PFSK-1 (cell line): ENCODE measurements at regions not wholly inside any gene's neighbourhood (a gene's known extent, or its start where the extent isn't known, plus 50 kb on each side); places are given as distances from the start of the nearest gene placed in this dataset.

Experiments
- FOXP2 ChIP-seq: optimal IDR thresholded peaks from 2 replicates; pipeline ENCODE3; 2011; ENCODE audit warnings: borderline replicate concordance, control low read depth, inconsistent platforms; ENCODE audit not compliant: insufficient read depth; ENCODE audit errors: extremely low read length, extremely low read depth
- POLR2AphosphoS5 ChIP-seq: IDR thresholded peaks from 2 replicates; pipeline ENCODE4 v1.6.1; 2012; ENCODE audit warnings: low read depth, mild to moderate bottlenecking, control low read depth, low read length, moderate library complexity
- REST ChIP-seq, 2 experiments: IDR thresholded peaks; 2 replicates each; pipeline versions ENCODE4 v1.6.1 to v1.8.0; 2011 to 2012; ENCODE audit warnings: low read depth in 2 of 2, low read length in 2 of 2, control low read depth in 1 of 2, inconsistent platforms in 1 of 2, mild to moderate bottlenecking in 1 of 2, moderate library complexity in 1 of 2; ENCODE audit not compliant: insufficient read depth in 1 of 2
- SIN3A ChIP-seq: IDR thresholded peaks from 2 replicates; pipeline ENCODE4 v1.6.1; 2012; ENCODE audit warnings: mild to moderate bottlenecking, low read length, moderate library complexity, borderline replicate concordance; ENCODE audit not compliant: insufficient read depth
- TAF1 ChIP-seq: IDR thresholded peaks from 2 replicates; pipeline ENCODE4 v1.6.1; 2012; ENCODE audit warnings: low read length, control low read depth, borderline replicate concordance; ENCODE audit not compliant: insufficient read depth

GRCh38 chr2:194289712-194290346 lies 1367.2 kb upstream of the SLC39A10 start:
- TF ChIP-seq REST (IDR thresholded peaks at IDR 0.05; ENCODE audit: insufficient read depth in 1 of 2, low read depth in 2 of 2, low read length in 2 of 2) (no peak), SIN3A (no peak), TAF1 (no peak), FOXP2 (no peak), POLR2AphosphoS5 (no peak)

GRCh38 chr2:194271293-194271961 lies 1385.6 kb upstream of the SLC39A10 start:
- no peak for TF ChIP-seq TAF1
- TF ChIP-seq FOXP2 = no peak
- TF ChIP-seq SIN3A = no peak
- no peak for TF ChIP-seq REST (IDR thresholded peaks at IDR 0.05; ENCODE audit: insufficient read depth in 1 of 2, low read depth in 2 of 2, low read length in 2 of 2)
- TF ChIP-seq POLR2AphosphoS5 = no peak

- no peak for TF ChIP-seq FOXP2
- no peak for TF ChIP-seq TAF1
- TF ChIP-seq POLR2AphosphoS5 = no peak
- no peak for TF ChIP-seq SIN3A
- TF ChIP-seq REST (IDR thresholded peaks at IDR 0.05; ENCODE audit: insufficient read depth in 1 of 2, low read depth in 2 of 2, low read length in 2 of 2) = no peak
These were observed 1386.4 kb upstream of the SLC39A10 start for GRCh38 chr2:194270648-194271047.

- no peak for TF ChIP-seq FOXP2
- no peak for TF ChIP-seq REST (IDR thresholded peaks at IDR 0.05; ENCODE audit: insufficient read depth in 1 of 2, low read depth in 2 of 2, low read length in 2 of 2)
- no peak for TF ChIP-seq POLR2AphosphoS5
- TF ChIP-seq SIN3A = no peak
- no peak for TF ChIP-seq TAF1
These were observed 1392.4 kb upstream of the SLC39A10 start for GRCh38 chr2:194264586-194264985.
